GM12875 (cell line): ENCODE measurements at regions not wholly inside any gene's neighbourhood (a gene's known extent, or its start where the extent isn't known, plus 50 kb on each side); places are given as distances from the start of the nearest gene placed in this dataset.

Experiments used
- H3K4me3 ChIP-seq: one replicate; pipeline ENCODE4 v1.5.1; 2011; ENCODE audit warnings: low read depth, low read length, control low read depth
- TF ChIP-seq, protein P1 (sequence below): IDR thresholded peaks from 2 replicates; pipeline ENCODE4 v1.5.1; 2011; ENCODE audit warnings: low read depth, mild to moderate bottlenecking, control low read depth, inconsistent platforms, low read length, moderate library complexity, borderline replicate concordance; ENCODE audit not compliant: insufficient read depth

DNA sequence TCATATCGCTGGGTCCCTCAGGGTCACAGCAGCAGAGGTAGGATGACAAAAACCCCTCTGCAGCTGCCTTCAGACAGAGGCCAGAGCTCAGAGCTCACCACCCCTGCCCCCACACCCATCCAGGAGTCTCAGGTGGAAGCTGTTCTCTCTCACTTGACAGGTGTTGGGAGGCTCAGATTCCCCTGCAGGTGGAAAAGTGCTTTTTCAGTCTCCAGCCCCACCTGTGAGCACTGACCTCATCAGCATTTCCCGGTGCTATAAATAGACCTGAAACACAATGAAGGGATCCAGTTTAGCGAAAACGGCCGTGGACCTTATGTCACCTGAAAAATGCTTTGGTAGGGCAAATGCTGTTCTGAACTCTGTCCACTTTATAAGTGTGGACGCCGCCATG lies 254.9 kb downstream of the NDUFA10 start:
- TF ChIP-seq, protein P1, sequence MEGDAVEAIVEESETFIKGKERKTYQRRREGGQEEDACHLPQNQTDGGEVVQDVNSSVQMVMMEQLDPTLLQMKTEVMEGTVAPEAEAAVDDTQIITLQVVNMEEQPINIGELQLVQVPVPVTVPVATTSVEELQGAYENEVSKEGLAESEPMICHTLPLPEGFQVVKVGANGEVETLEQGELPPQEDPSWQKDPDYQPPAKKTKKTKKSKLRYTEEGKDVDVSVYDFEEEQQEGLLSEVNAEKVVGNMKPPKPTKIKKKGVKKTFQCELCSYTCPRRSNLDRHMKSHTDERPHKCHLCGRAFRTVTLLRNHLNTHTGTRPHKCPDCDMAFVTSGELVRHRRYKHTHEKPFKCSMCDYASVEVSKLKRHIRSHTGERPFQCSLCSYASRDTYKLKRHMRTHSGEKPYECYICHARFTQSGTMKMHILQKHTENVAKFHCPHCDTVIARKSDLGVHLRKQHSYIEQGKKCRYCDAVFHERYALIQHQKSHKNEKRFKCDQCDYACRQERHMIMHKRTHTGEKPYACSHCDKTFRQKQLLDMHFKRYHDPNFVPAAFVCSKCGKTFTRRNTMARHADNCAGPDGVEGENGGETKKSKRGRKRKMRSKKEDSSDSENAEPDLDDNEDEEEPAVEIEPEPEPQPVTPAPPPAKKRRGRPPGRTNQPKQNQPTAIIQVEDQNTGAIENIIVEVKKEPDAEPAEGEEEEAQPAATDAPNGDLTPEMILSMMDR, result no peak

DNA sequence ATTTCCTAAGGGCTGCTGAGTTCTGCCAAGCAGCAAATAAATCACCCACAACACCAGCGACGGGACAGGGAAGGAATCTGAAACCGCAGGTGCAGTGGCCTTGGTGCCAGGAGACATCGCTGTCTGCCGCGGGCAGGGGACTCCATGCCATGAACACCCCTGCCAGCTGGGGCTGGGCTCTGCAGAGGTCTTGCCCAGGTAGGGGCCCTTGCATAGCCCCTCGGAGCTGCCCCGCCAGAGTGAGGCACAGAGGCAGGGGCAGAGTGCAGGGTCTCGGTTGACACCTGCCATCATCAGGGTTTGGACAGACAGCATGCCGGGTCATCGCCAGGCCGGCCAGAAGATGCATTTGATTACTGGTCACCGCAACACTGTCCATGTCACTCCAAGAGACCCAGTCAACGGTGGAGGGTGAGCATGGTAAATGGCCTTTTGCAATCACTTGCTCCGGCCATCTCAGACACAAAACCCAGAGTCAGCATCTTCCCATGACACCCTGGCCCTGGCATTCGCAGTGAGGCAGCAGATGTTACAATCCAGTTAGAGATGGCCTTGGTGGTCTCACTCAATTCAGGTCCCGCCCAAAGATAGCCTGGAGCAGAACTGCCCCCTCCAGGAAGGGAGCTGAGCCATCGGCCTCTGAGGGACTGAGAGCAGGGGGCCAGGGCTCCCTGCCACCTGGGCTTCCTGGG lies 255.4 kb downstream of the NDUFA10 start:
- TF ChIP-seq, protein P1, result no peak
- H3K4me3 ChIP-seq, result no peak overlapping the region

More for the DNA sequence above, 254.9 kb downstream of the NDUFA10 start:
- no peak overlapping the region for H3K4me3 ChIP-seq

DNA sequence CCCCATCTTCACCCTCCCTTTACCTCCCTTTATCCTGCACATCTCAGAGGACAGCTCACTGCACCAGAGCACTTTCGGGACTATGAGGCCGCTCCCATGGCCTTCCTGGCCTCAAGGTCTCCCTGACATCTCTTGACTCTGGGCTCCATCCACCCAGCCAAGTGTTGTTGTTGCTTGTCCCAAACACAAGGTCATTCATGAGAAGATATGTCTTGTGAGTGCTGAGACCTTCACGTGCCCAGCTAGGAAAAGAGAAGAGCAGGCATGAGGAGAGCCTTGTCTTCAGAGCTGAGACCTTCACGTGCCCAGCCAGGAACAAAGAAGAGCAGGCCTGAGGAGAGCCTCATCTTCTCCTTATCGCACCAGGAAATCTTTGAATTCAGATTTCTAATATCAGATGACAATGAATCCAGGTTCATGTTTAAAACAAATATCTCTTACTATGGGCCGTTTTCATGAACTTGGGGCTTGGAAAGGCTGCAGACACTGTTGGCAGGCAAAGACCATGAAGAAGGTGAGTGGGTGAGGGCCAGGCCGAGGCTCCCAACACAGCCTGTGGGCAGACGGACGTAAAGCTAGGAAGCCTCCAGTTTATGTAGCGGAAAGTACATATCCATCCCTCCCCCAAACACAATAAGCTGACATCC lies 256.1 kb downstream of the NDUFA10 start:
- H3K4me3 ChIP-seq, result no peak overlapping the region
- TF ChIP-seq, protein P1, result no peak

DNA sequence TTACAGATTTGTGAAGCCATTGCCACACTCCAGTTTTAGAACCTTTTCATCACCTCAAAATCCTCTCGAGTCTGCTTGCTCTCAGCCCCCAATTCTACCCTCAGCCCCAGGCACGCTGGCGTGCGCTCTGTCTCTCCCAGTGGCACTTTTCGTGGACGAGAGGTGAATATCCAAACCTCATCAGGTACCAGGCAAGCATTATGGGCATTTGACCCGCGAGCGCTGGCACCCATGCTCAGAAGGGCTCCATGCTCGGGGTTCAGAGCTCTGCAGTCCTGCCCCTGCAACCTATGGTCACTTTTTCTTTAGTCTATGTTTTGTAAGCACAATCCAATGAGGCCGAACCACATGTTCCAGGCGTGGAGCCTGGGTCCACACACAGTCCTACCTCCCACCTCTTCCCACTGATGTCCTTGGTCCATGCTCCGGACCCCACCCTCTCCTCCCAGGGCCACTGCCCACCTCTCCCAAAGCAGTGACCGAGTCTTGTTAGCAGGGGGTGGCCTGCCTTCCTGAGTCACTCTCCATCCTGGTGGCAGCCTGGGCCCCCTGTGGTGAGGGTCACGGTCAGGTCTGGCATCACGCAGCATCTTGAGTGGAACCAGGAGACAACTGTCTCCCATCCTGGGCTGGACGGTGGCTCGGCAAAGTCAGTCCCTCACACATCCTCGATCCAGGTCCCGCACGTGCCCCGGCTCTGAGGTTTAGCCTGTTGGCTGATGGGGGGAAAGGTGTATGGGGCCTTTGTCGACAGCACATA lies 256.9 kb downstream of the NDUFA10 start:
- TF ChIP-seq, protein P1, result no peak
- no peak overlapping the region for H3K4me3 ChIP-seq

DNA sequence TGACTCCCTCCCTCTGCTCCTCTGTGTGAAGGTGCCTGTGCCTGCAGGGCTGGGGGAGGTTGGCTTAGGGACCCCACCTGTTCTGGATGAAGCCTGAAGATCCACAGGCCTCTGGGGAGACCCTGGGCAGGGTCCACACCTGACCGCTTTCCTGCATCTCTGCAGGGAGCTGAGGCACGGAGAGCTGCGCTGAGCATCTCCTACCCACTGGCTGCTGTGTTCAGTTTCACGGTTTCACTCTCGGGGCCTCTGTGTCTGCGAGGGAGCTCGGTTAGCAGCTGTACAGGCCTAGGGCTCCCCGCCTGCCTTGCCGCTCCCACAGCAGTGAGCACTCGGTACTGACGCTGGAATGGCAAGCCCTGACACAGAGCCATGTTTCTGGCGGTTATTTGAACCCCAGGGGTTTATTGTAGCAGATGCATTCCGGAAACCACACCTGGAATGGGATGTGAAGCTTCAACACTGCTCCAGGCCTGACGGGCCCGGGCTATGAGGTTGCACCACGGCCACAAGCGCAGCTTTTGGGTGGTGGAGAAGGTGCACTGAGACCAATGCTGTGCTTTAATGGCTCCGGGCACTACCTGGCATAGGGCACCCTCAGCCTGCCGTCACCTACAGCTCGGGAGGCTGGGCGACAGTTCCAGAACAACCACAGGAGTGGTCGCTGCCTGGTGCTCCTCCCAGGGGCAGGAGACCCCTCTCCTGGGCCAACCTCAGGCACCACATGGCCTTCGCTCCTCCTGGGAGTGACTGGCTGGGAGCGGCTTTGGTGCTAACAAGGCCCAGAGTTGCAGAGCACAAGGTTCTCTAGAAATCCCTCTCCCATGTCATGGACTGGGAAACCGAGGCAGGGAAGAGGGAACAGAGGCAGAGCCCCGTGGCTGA lies 257.9 kb downstream of the NDUFA10 start:
- no peak overlapping the region for H3K4me3 ChIP-seq

DNA sequence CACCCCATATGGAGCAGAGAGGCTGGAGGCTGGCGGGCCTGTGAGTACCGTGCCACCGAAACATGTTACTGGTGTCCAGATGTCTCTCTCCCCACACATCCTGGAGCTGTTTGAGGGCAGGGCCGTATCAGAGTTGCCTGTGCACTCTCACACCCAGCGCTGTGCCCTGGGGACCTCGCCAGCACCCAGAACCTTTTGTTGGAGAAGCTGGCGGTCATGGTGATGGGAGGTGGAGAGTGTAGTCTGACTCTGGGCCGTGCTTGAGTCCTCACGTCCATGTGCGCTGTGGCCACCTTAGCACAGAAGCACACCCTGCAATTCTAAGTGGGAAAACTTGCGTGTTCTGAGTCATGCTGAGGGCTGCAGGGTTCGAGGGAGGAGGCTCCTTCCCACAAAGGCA lies 259.2 kb downstream of the NDUFA10 start:
- H3K4me3 ChIP-seq, result no peak overlapping the region
- TF ChIP-seq, protein P1, result no peak

More for the DNA sequence above, 257.9 kb downstream of the NDUFA10 start:
- TF ChIP-seq, protein P1, result no peak
